IMR-90 (cell line): ENCODE measurements at regions not wholly inside any gene's neighbourhood (a gene's known extent, or its start where the extent isn't known, plus 50 kb on each side); places are given as distances from the start of the nearest gene placed in this dataset.

Source experiments
- ATAC-seq: fragments of 200-7000 bp; cut with Tn5 transposase; 2 replicates; pipeline ENCODE4 v1.9.1; 2020; ENCODE audit warnings: low read depth, mild to moderate bottlenecking, moderate library complexity
- BruUV-seq: library from RNA; stranded (reverse); fragments of 400-500 nt; replicated peaks from 2 replicates; lab custom pipeline; 2021; lab: Mats Ljungman, UMichigan
- CTCF ChIA-PET: fragments of 300-600 bp; formaldehyde crosslinking; extraction: SDS; loops from one replicate; lab custom pipeline; 2021; ENCODE audit warnings: antibody characterized with exemption; lab: Yijun Ruan, JAX
- POLR2A ChIA-PET: fragments of 300-600 bp; sonication (Branson Sonifier 250); formaldehyde crosslinking; loops from one replicate; lab custom pipeline; 2022; ENCODE audit warnings: antibody characterized with exemption; ENCODE audit not compliant: unreplicated experiment; lab: Charles Lee
- DNase-seq: peaks from one replicate; pipeline ENCODE4 v3.0.0; 2013
- H2AFZ ChIP-seq: replicated peaks from 2 replicates; pipeline ENCODE3; 2013; ENCODE audit warnings: low read length, mild to moderate bottlenecking; ENCODE audit not compliant: poor library complexity
- H2AK5ac ChIP-seq: 2 replicates; pipeline ENCODE4 v1.6.1; 2013; ENCODE audit warnings: low read depth, low read length, inconsistent platforms
- H2AK9ac ChIP-seq: replicated peaks from 2 replicates; pipeline ENCODE3; 2013; ENCODE audit warnings: mild to moderate bottlenecking, low read depth, low read length, moderate library complexity; ENCODE audit not compliant: poor library complexity
- H2BK120ac ChIP-seq: 2 replicates; pipeline ENCODE4 v1.6.1; 2013; ENCODE audit warnings: low read depth, low read length, inconsistent platforms
- H2BK15ac ChIP-seq: 3 replicates; pipeline ENCODE4 v1.6.1; 2013; ENCODE audit warnings: low read depth, low read length, inconsistent platforms
- H2BK20ac ChIP-seq: 2 replicates; pipeline ENCODE4 v1.6.1; 2013; ENCODE audit warnings: low read depth, mild to moderate bottlenecking, inconsistent platforms, low read length, moderate library complexity
- H2BK5ac ChIP-seq: 2 replicates; pipeline ENCODE4 v1.6.1; 2013; ENCODE audit warnings: mild to moderate bottlenecking, low read depth, low read length, inconsistent platforms; ENCODE audit not compliant: poor library complexity, severe bottlenecking
- H3K14ac ChIP-seq: replicated peaks from 2 replicates; pipeline ENCODE4 v1.6.1; 2013; ENCODE audit warnings: low read depth, low read length, inconsistent platforms
- H3K18ac ChIP-seq: 2 replicates; pipeline ENCODE4 v1.6.1; 2013; ENCODE audit warnings: low read depth, low read length, control low read depth
- H3K23ac ChIP-seq: 2 replicates; pipeline ENCODE4 v1.6.1; 2013; ENCODE audit warnings: low read depth, low read length, inconsistent platforms
- H3K27ac ChIP-seq: 2 replicates; pipeline ENCODE4 v1.5.1; 2013; ENCODE audit warnings: mild to moderate bottlenecking, control low read depth, low read length; ENCODE audit not compliant: insufficient read depth
- H3K27me3 ChIP-seq: 2 replicates; pipeline ENCODE4 v1.6.1; 2013; ENCODE audit warnings: low read length; ENCODE audit not compliant: control insufficient read depth, insufficient read depth
- H3K36me3 ChIP-seq: 2 replicates; pipeline ENCODE4 v1.6.1; 2013; ENCODE audit warnings: low read length, mixed read lengths; ENCODE audit not compliant: control insufficient read depth, insufficient read depth
- H3K4ac ChIP-seq: 2 replicates; pipeline ENCODE4 v1.6.1; 2013; ENCODE audit warnings: low read depth, low read length, inconsistent platforms
- H3K4me1 ChIP-seq: 2 replicates; pipeline ENCODE4 v1.6.1; 2013; ENCODE audit warnings: low read length, mixed read lengths; ENCODE audit not compliant: control insufficient read depth, insufficient read depth
- H3K4me2 ChIP-seq: 2 replicates; pipeline ENCODE4 v1.6.1; 2013; ENCODE audit warnings: low read depth, mild to moderate bottlenecking, control low read depth, low read length, moderate library complexity
- H3K4me3 ChIP-seq: 2 replicates; pipeline ENCODE4 v1.5.1; 2013; ENCODE audit warnings: low read depth, mild to moderate bottlenecking, control low read depth, low read length, moderate library complexity; ENCODE audit not compliant: insufficient read depth
- H3K56ac ChIP-seq: 2 replicates; pipeline ENCODE4 v1.6.1; 2013; ENCODE audit warnings: low read length, inconsistent platforms; ENCODE audit not compliant: insufficient read depth; ENCODE audit errors: extremely low read depth
- H3K79me1 ChIP-seq, 2 experiments: 2 replicates each; pipeline ENCODE4 v1.6.1; 2013; ENCODE audit warnings: low read length in 2 of 2, inconsistent platforms in 1 of 2, low read depth in 1 of 2
- H3K9ac ChIP-seq: 2 replicates; pipeline ENCODE4 v1.6.1; 2013; ENCODE audit warnings: low read depth, low read length, control low read depth
- H3K9me1 ChIP-seq: 2 replicates; pipeline ENCODE4 v1.6.1; 2013; ENCODE audit warnings: low read length, inconsistent platforms; ENCODE audit not compliant: insufficient read depth
- H3K9me3 ChIP-seq: 2 replicates; pipeline ENCODE4 v1.6.1; 2013; ENCODE audit warnings: low read length; ENCODE audit not compliant: control insufficient read depth, insufficient read depth
- H4K20me1 ChIP-seq: 2 replicates; pipeline ENCODE4 v1.6.1; 2013; ENCODE audit warnings: low read length, inconsistent platforms; ENCODE audit not compliant: insufficient read depth
- H4K5ac ChIP-seq: 2 replicates; pipeline ENCODE4 v1.6.1; 2013; ENCODE audit warnings: mild to moderate bottlenecking, low read depth, low read length, control low read depth
- H4K8ac ChIP-seq, 2 experiments: 2 replicates each; pipeline ENCODE4 v1.6.1; 2013; ENCODE audit warnings: low read depth in 2 of 2, low read length in 2 of 2, control low read depth in 1 of 2, inconsistent platforms in 1 of 2
- H4K91ac ChIP-seq: 2 replicates; pipeline ENCODE4 v1.6.1; 2013; ENCODE audit warnings: low read depth, low read length, inconsistent platforms; ENCODE audit not compliant: insufficient read depth
- BHLHE40 ChIP-seq: fragments of 150-350 bp; IDR thresholded peaks from 2 replicates; pipeline ENCODE4 v1.6.1; 2016; ENCODE audit warnings: mild to moderate bottlenecking, low read depth, low read length
- CEBPB ChIP-seq: IDR thresholded peaks from 2 replicates; pipeline ENCODE4 v1.6.1; 2012; ENCODE audit warnings: low read depth, low read length, improper control_type of control experiment
- CHD1 ChIP-seq: IDR thresholded peaks from 2 replicates; pipeline ENCODE4 v1.6.1; 2012; ENCODE audit warnings: low read depth, low read length, improper control_type of control experiment
- CTCF ChIP-seq: conservative IDR thresholded peaks from 2 replicates; pipeline ENCODE4 v1.5.1; 2012; ENCODE audit warnings: mild to moderate bottlenecking, low read depth, low read length, improper control_type of control experiment
- ELK1 ChIP-seq: fragments of 150-350 bp; IDR thresholded peaks from 2 replicates; pipeline ENCODE4 v1.6.1; 2016; ENCODE audit warnings: low read depth, mild to moderate bottlenecking, low read length, moderate library complexity, borderline replicate concordance
- FOS ChIP-seq: fragments of 150-350 bp; IDR thresholded peaks from 2 replicates; pipeline ENCODE4 v1.6.1; 2016; ENCODE audit warnings: low read depth, low read length
- MAFK ChIP-seq: IDR thresholded peaks from 2 replicates; pipeline ENCODE4 v1.6.1; 2012; ENCODE audit warnings: low read depth, low read length, improper control_type of control experiment
- MAZ ChIP-seq: IDR thresholded peaks from 2 replicates; pipeline ENCODE4 v1.6.1; 2012; ENCODE audit warnings: low read depth, mild to moderate bottlenecking, low read length, improper control_type of control experiment, moderate library complexity, borderline replicate concordance
- MXI1 ChIP-seq: IDR thresholded peaks from 2 replicates; pipeline ENCODE4 v1.6.1; 2012; ENCODE audit warnings: low read depth, mild to moderate bottlenecking, low read length, moderate library complexity, borderline replicate concordance
- NFE2L2 ChIP-seq: fragments of 150-350 bp; IDR thresholded peaks from 2 replicates; pipeline ENCODE4 v1.6.1; 2016; ENCODE audit warnings: low read depth, mild to moderate bottlenecking, low read length
- POLR2A ChIP-seq: IDR thresholded peaks from 2 replicates; pipeline ENCODE4 v1.6.1; 2012; ENCODE audit warnings: mild to moderate bottlenecking, low read depth, low read length
- RAD21 ChIP-seq: IDR thresholded peaks from 2 replicates; pipeline ENCODE4 v1.6.1; 2012; ENCODE audit warnings: low read length, improper control_type of control experiment
- RCOR1 ChIP-seq: IDR thresholded peaks from 2 replicates; pipeline ENCODE4 v1.6.1; 2012; ENCODE audit warnings: mild to moderate bottlenecking, low read length, improper control_type of control experiment; ENCODE audit not compliant: insufficient replicate concordance
- RFX5 ChIP-seq: IDR thresholded peaks from 2 replicates; pipeline ENCODE4 v1.8.0; 2012; ENCODE audit warnings: low read depth, mild to moderate bottlenecking, low read length, moderate library complexity
- SMC3 ChIP-seq: fragments of 150-350 bp; IDR thresholded peaks from 2 replicates; pipeline ENCODE4 v1.6.1; 2016; ENCODE audit warnings: low read depth, mild to moderate bottlenecking, antibody characterized with exemption, low read length, moderate library complexity
- USF2 ChIP-seq: fragments of 150-350 bp; IDR thresholded peaks from 2 replicates; pipeline ENCODE4 v1.6.1; 2017; ENCODE audit warnings: mild to moderate bottlenecking, antibody characterized with exemption, low read length, low read depth
- whole genome bisulfite sequencing, 2 experiments: methylation state at CpG; one replicate each; pipeline versions ENCODE4 v1.1.5 to v1.1.7; 2013; ENCODE audit warnings: missing lambda C conversion rate in 2 of 2; ENCODE audit not compliant: insufficient read length in 1 of 2; ENCODE audit errors: extremely low coverage in 2 of 2; 5-methylcytosine and 5-hydroxymethylcytosine counted together
- dilution Hi-C: fragments of 300-500 bp; cut with HindIII; formaldehyde crosslinking; loops from one replicate; pipeline ENCODE4 v1.14.3; 2018; ENCODE audit warnings: low sequenced_read_pairs; ENCODE audit not compliant: unreplicated experiment
- in situ Hi-C: fragments of 300-500 bp; cut with MboI; formaldehyde crosslinking; loops from 3 replicates; pipeline ENCODE4 v1.14.3; 2019; ENCODE audit warnings: low sequenced_read_pairs, inconsistent platforms, mixed read lengths
- intact Hi-C: fragments of 100-400 bp; cut with micrococcal nuclease; formaldehyde crosslinking; loops from 2 replicates; pipeline ENCODE4 v1.10.0; 2022

GRCh38 chr1:70542856-70543255, 131.8 kb downstream of the CTH start:
- DNase-seq = no peak
- in situ Hi-C loops = no loop called here

More at GRCh38 chr1:70542856-70543255, 131.8 kb downstream of the CTH start:
- Histone ChIP-seq H2AFZ (no peak overlapping the region), H3K79me1 (no peaks in the 10 kb centered on the region), H2AK9ac (no peak overlapping the region), H4K91ac (no peak overlapping the region), H3K9me1 (no peaks in the 10 kb centered on the region), H3K56ac (no peak overlapping the region), H2BK20ac (no peak overlapping the region), H3K27me3 (no peaks in the 10 kb centered on the region), H3K27ac (no peak overlapping the region), H3K36me3 (no peaks in the 10 kb centered on the region), H3K23ac (no peak overlapping the region), H2AK5ac (no peak overlapping the region), H3K4me3 (no peak overlapping the region), H2BK5ac (no peak overlapping the region), H3K4me1 (no peaks in the 10 kb centered on the region), H3K18ac (no peak overlapping the region), H2BK120ac (no peak overlapping the region), H3K4me2 (no peak overlapping the region), H3K4ac (no peak overlapping the region), H4K20me1 (no peaks in the 10 kb centered on the region), H3K14ac (no peak overlapping the region), H4K8ac (no peak overlapping the region), H4K5ac (no peak overlapping the region), H3K9me3 (no peaks in the 10 kb centered on the region), H2BK15ac (no peak overlapping the region), H3K9ac (no peak overlapping the region)
- CTCF ChIA-PET = no interaction called here
- TF ChIP-seq FOS (no peak), NFE2L2 (no peak), MAFK (no peak), MXI1 (no peak), BHLHE40 (no peak), MAZ (no peak), CEBPB (no peak), RFX5 (no peak), RCOR1 (no peak), ELK1 (no peak), CHD1 (no peak), RAD21 (no peak), CTCF (no peak), USF2 (no peak), SMC3 (no peak), POLR2A (no peak)
- no CpG with 5 or more reads among the region's 2 CpGs for WGBS, 2 experiments
- POLR2A ChIA-PET = no interaction called here
- ATAC-seq = no peak
- dilution Hi-C loops = no loop called here
- no TSS peak for BruUV-seq
- intact Hi-C loops = no loop called here
